ENCODE measurements at regions not wholly inside any gene's neighbourhood (a gene's known extent, or its start where the extent isn't known, plus 50 kb on each side); places are given as distances from the start of the nearest gene placed in this dataset.

GRCh38 chr14:62585247-62585646 is 460.0 kb downstream of the KCNH5 start:
- peaks cover 2% of the 10 kb centered on the region for H3K27me3 Mint-ChIP-seq (ENCODE audit: low read depth)
- H3K4me3 Mint-ChIP-seq (ENCODE audit: unreplicated experiment): no peak overlapping the region
- H3K4me1 Mint-ChIP-seq (ENCODE audit: low read depth): no peaks in the 10 kb centered on the region
- no peak for DNase-seq (ENCODE audit: low spot score)
- no peak for TF ChIP-seq CTCF (IDR thresholded peaks at IDR 0.05)
- no peak overlapping the region for H3K27ac Mint-ChIP-seq (ENCODE audit: unreplicated experiment)
- no peaks in the 10 kb centered on the region for H3K36me3 Mint-ChIP-seq (ENCODE audit: low read depth)
- peaks cover 12% of the 10 kb centered on the region for H3K9me3 Mint-ChIP-seq (ENCODE audit: low read depth)

GRCh38 chr14:62592877-62593276 is 452.4 kb downstream of the KCNH5 start:
- Mint-ChIP-seq H3K9me3 (ENCODE audit: low read depth) (peaks cover 9% of the 10 kb centered on the region), H3K4me1 (ENCODE audit: low read depth) (no peaks in the 10 kb centered on the region), H3K36me3 (ENCODE audit: low read depth) (no peaks in the 10 kb centered on the region), H3K27me3 (ENCODE audit: low read depth) (no peaks in the 10 kb centered on the region), H3K27ac (ENCODE audit: unreplicated experiment) (no peak overlapping the region), H3K4me3 (ENCODE audit: unreplicated experiment) (no peak overlapping the region)
- no peak for TF ChIP-seq CTCF (IDR thresholded peaks at IDR 0.05)
- no peak for DNase-seq (ENCODE audit: low spot score)

- no peak overlapping the region for H3K27ac Mint-ChIP-seq (ENCODE audit: unreplicated experiment)
- H3K36me3 Mint-ChIP-seq (ENCODE audit: low read depth): no peaks in the 10 kb centered on the region
- H3K27me3 Mint-ChIP-seq (ENCODE audit: low read depth): no peaks in the 10 kb centered on the region
- H3K4me3 Mint-ChIP-seq (ENCODE audit: unreplicated experiment): no peak overlapping the region
- H3K9me3 Mint-ChIP-seq (ENCODE audit: low read depth): peaks cover 13% of the 10 kb centered on the region
- TF ChIP-seq CTCF (IDR thresholded peaks at IDR 0.05): no peak
- H3K4me1 Mint-ChIP-seq (ENCODE audit: low read depth): no peaks in the 10 kb centered on the region
- DNase-seq (ENCODE audit: low spot score): no peak
Observed at GRCh38 chr14:62597143-62597542, 448.1 kb downstream of the KCNH5 start.

GRCh38 chr14:62599616-62600385 is 445.5 kb downstream of the KCNH5 start:
- Mint-ChIP-seq H3K27ac (ENCODE audit: unreplicated experiment) (no peak overlapping the region), H3K36me3 (ENCODE audit: low read depth) (no peaks in the 10 kb centered on the region), H3K27me3 (ENCODE audit: low read depth) (no peaks in the 10 kb centered on the region), H3K4me3 (ENCODE audit: unreplicated experiment) (no peak overlapping the region), H3K4me1 (ENCODE audit: low read depth) (no peaks in the 10 kb centered on the region), H3K9me3 (ENCODE audit: low read depth) (peaks cover 13% of the 10 kb centered on the region)
- TF ChIP-seq CTCF (IDR thresholded peaks at IDR 0.05): no peak
- DNase-seq (ENCODE audit: low spot score): no peak

GRCh38 chr14:62602712-62603111 is 442.5 kb downstream of the KCNH5 start:
- Mint-ChIP-seq H3K9me3 (ENCODE audit: low read depth) (peaks cover 4% of the 10 kb centered on the region), H3K36me3 (ENCODE audit: low read depth) (no peaks in the 10 kb centered on the region), H3K4me3 (ENCODE audit: unreplicated experiment) (no peak overlapping the region), H3K27ac (ENCODE audit: unreplicated experiment) (no peak overlapping the region), H3K27me3 (ENCODE audit: low read depth) (no peaks in the 10 kb centered on the region), H3K4me1 (ENCODE audit: low read depth) (no peaks in the 10 kb centered on the region)
- TF ChIP-seq CTCF (IDR thresholded peaks at IDR 0.05): no peak
- no peak for DNase-seq (ENCODE audit: low spot score)

Measured in chondrocyte (in vitro differentiated cells).